CD4-positive, alpha-beta T cell treated with Interleukin-21 for 1 hour (primary cell): ENCODE measurements at regions not wholly inside any gene's neighbourhood (a gene's known extent, or its start where the extent isn't known, plus 50 kb on each side); places are given as distances from the start of the nearest gene placed in this dataset.
"Not testable (repeated sequence)": the region's sequence is repeated elsewhere in the genome, so short reads cannot be mapped to it uniquely, and the experiment has no call there.

Experiments used
- DNase-seq: peaks from one replicate; pipeline ENCODE4 v3.0.0-alpha.2; 2020

DNA sequence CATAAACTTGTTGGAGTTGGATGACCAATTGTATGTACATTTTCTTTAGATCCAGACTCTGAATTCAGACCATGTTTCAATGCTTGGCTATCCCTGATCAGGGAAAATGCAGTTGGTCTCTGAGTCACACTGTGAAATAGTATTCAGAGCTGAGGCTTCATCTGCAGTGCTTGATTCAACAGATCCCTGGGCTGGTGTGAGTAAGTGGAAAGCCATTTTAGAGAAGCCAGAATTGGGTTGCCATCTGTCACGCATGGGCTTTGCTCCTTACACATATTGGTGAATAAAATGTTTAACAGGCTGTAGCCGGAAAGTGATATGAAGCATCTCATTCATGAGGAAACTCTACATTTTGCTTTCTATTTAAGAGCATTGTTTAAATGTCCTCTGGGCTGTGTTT is 50.0 kb upstream of the ACYP2 start:
- DNase-seq, result no peak

DNA sequence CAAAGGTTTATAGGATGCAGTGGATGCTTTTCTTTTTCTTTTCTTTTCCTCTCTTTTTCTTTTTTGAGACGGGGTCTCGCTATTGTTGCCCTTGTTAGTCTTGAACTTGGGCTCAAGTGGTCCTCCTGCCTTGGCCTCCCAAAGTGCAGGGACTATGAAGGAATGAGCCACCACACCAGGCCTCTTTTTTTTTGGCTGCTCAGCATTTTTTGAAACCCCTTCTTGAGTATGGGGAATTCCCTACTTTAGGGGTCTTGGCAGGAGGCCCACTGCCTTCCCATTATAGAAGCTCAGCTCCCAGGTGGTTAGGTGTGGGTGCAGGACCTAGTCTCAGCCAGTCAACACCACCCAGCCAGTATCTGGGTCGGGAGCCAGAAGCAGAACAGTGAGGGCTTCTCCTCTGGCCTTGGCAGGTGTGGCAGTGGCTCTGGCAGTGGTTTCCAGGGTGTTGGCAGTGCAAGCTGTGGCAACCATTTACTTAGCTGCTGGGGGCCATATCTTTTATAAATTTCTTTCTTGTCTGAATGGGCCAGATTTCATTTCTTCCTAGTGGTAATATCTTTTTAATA is 51.4 kb upstream of the ACYP2 start:
- no peak for DNase-seq

- no peak for DNase-seq
These were observed 53.0 kb upstream of the ACYP2 start for GRCh38 chr2:54062401-54062800.

DNA sequence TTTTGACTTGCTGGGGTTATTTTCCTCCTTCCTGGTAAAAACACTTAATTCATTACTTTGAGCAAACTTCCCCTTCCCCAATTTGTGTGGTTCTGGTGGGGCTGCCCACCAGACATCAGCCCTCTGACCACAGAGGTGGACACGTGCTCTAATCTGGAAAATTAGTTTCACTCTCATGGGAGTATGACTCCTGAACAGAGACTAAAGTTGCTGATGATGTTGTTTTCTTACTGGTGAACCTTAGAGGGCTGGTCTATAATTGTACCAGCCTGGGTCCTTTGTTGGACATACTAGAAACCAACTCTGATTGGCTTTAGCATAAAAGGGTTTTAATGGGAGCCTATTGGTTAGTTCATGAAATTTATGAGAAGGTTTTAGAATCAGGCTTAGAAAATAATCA is 54.1 kb upstream of the ACYP2 start:
- DNase-seq, result no peak

DNA sequence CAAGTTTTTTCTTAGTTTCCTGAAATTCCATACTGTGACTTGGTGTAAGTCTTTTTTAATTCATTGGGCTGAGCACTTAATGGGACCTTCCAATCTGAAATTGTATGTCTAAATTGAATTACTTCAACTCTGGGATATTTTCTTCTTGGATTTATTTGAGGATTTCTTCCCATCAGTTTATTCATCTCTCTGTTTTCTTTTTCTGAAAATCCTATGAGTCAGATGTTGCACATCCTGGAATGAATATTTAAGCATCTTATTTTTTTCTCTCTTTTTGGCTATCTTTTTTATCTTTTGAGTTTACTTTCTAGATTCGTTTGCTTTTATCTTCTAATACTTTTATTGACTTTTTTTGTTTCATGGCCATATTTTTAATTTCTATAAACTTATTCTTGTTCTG is 55.4 kb upstream of the ACYP2 start:
- DNase-seq, result no peak

- DNase-seq, result no peak
These were observed 55.9 kb upstream of the ACYP2 start for GRCh38 chr2:54059504-54059903.

DNA sequence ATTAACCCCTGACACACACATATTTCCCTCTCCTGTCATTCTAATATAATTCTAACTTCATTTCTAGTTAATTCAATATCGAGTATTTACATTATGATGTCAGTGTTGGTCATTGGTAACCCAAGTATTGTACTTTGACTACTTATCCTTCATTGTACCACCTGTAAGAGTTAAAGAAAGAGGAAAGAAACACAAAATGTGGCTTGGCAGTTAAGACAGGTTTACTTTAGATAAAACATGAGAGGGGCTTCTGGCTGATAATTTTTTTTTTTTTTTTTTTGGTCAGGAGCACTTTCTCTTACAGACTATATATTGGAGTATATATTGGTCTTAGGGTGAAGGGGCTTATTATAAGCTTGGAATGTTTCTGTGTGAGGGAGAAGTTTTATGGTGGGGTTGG is 57.0 kb upstream of the ACYP2 start:
- DNase-seq, result no peak

GRCh38 chr2:54054774-54055173 is 60.6 kb upstream of the ACYP2 start:
- no peak for DNase-seq

GRCh38 chr2:54054271-54054670 is 61.1 kb upstream of the ACYP2 start:
- no peak for DNase-seq

GRCh38 chr2:54053830-54054229 is 61.6 kb upstream of the ACYP2 start:
- DNase-seq, result no peak

- peak; percentile 28 for DNase-seq
These were observed 62.3 kb upstream of the ACYP2 start for GRCh38 chr2:54052825-54053718.

DNA sequence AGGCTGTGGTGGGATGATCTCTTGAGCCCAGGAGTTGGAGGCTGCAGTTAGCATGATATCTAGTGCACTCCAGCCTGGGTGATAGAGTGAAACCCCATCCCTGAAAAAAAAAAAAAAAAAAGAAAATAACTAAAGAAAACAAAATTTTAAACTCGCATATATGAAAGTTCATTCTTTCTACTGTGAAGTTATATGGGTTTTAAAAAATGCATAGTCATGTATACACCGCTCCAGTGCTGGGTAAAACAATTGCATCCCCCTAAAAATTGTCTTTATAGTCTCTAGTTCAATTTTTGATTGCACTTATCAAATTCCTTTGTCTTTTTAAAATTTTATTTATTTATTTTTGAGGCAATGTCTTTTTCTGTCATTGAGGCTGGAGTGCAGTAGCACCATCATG is 65.0 kb upstream of the ACYP2 start:
- no peak for DNase-seq

DNA sequence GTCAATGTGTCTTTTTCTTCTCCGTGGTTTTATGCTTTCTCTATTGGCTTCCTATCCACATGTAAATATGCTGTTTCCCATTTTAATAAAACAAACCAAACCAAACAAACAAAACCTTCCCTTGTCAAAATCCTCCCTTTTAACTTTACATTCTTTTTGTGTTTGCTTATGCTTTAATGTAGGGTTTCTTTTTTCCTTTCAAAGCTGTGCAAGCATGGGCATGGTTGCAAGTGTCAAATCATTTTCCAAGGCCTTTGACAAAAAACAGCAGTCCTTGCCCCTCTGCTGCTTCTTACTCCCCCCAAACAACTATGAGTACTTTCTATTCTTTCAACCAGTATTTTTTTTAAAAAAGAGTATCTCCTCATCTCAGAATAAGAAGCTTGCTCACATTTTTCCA is 66.0 kb upstream of the ACYP2 start:
- no peak for DNase-seq

DNA sequence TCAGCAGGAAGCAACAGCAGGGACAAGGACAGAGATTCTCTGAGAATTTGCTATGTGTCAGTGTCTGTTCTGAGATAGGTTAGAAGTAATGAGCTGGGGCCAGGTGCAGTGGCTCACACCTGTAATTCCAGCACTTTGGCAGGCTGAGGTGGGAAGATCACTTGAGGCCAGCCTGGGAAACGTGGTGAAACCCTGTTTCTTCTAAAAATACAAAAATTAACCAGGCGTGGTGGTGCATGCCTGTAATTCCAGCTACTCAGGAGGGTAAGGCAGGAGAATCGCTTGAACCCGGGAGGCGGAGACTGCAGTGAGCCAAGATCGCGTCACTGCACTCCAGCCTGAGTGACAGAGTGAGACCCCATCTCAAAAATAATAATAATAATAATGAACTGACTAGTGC is 66.5 kb upstream of the ACYP2 start:
- DNase-seq, result not testable (repeated sequence)

DNA sequence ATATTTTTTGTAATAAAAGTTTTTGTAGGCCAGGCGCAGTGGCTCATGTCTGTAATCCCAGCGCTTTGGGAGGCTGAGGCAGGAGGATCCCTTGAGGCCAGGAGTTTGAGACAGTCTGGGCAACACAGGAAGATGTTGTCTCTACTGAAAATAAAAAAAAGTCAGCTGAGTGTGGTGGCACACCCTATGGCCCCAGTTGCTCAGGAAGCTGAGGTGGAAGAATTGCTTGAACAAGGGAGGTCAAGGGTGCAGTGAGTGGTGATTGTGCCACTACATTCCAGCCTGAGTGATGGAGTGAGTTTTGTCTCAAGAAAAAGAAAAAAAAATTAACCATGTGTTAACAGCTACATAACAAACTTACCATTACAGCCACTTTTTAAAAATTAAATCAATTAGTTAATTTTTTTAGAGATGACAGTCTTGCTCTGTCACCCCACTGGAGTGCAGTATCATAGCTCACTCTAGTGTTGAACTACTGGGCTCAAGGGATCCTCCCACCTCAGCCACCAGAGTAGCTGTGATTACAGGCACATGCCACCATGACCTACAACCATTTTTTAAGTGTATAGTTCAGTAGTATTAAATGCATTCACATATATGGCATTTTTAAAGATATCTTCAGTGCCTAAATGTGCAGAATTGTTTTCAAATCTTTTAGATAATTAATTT is 67.2 kb upstream of the ACYP2 start:
- peak; percentile 22 for DNase-seq

- DNase-seq, result no peak
These were observed 67.8 kb upstream of the ACYP2 start for GRCh38 chr2:54047658-54048057.

DNA sequence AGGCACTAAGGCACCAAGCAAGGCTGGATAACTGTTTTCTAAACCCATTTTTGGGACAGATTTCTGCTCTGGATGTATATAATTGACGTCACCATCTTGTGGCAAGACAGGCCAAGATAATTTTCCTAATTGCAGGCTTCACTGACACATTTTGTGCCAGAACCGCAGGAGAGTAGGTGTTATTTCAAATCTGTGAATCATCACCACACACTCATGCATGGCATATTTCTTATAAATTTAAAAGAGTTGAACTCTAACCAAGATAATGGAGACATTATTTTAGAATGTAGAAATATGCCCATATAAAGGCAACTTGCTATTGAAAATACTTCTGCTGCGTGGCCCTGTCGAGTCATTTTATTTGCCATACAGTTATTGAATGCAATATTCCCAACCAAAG is 68.3 kb upstream of the ACYP2 start:
- DNase-seq, result no peak

DNA sequence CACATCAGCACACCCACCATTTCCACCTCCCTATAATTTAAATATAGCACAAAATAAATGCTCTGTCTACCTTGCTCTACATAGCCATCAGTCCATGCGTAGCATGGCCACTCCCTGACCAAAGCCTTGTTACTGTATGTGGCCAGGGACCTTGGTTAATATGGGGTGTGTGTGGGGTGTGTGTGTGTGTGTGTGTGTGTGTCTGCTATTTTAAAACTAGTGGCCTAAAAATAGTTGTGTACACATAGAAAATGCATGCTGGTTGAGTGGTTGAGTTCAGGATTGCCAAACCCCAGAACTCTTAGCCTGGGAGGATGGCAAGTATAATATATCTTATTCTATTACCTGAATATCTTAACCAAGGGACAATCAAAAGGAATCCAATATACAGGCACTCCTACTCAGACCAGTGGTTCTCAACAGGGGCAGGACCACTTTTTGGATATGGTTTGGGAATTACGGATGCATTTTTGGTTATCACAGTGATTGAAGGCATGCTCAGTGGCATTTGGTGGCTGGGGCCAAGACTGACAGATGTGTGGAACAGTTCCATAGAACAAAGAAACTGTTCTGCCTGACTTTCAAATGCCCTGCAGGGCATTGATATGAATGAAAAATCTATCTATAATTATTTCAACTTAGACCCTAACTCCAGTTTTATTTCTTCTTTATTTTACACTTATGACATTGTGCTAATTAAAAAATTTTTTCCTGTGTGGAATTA is 72.3 kb upstream of the PSME4 start:
- no peak for DNase-seq

DNA sequence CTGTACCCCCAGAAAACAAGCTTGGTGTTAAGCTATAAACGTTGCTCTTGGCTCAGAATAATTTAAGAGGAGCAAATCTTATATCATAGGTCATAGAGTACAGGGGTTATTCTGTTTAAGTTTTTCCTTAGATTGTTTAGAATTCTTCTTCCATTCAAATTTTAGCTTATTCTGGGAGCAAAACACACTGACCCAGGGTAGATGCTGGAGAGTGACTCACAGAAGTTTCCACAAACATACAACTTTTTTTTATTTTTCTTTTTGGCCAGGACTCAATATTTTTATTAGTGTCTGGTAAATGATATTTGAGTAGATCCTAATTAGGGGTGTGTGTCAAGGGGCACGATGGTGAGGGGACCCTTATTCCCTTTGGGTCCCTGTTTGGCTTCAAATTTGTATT is 71.5 kb upstream of the PSME4 start:
- DNase-seq, result no peak

DNA sequence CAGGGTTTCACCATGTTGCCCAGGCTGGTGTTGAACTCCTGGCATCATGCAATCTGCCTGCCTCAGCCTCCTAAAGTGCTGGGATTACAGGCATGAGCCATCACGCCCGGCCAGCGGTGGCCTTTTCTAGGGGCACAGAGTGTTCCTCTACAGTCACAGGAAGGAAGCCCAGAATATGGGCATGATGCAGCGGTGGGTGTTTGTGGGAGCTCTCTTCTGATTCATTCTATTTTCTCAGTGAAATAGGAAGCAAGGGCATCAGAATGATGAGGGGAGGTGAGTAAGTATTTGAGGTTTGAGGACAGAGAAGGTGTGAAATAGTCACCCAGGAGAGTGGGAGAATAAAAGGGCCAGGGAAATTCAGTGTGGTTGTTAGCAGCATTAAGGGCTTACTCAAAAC is 70.3 kb upstream of the PSME4 start:
- DNase-seq, result peak; percentile 15

DNA sequence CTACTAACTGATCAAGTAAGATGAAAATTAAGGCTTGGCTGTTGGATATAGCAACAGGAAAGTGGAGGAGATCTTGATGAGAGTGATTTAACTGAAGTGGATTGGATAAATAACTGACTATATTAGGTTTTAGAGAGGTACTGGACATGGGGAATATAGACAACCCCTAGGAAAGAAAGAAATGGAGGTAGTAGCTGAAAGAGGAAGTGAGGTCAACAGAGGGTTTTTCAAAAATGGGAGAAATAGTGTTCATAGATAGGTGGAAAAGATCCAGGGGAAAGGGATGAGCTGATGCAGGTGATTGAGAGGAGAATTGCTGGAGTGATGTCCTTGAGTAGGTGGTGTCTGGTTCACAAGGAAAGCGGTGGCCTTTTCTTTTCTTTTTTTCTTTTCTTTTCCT is 69.9 kb upstream of the PSME4 start:
- DNase-seq, result no peak

DNA sequence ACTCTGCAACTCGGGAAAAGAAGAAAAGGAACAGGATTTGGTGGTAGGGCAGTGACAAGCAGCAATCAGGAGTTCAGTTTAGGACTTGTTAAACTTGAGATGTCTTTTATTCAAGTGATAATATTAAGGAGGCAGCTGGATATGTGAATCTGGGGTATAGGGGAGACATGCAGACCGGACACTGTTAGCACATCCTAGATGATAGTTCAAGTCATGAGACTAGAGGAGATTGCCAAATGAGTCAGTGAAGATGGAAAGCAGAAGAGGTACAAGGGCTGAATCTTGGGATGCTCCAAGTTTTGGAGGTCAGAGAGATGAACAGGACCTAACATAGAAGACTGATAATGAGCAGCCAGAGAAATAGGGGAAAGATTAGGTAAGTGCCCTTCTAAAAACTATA is 69.5 kb upstream of the PSME4 start:
- no peak for DNase-seq

- DNase-seq, result no peak
These were observed 68.0 kb upstream of the PSME4 start for GRCh38 chr2:54038835-54039234.

DNA sequence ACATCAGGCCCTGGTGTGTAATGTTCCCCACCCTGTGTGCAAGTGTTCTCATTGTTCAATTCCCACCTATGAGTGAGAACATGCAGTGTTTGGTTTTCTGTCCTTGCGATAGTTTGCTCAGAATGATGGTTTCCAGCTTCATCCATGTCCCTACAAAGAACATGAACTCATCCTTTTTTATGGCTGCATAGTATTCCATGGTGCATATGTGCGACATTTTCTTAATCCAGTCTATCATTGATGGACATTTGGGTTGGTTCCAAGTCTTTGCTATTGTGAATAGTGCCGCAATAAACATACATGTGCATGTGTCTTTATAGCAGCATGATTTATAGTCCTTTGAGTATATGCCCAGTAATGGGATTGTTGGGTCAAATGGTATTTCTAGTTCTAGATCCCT is 60.5 kb upstream of the PSME4 start:
- not testable (repeated sequence) for DNase-seq
